ENCODE measurements at regions not wholly inside any gene's neighbourhood (a gene's known extent, or its start where the extent isn't known, plus 50 kb on each side); places are given as distances from the start of the nearest gene placed in this dataset.

GRCh38 chr12:20967756-20968155, 157.3 kb downstream of the SLCO1B3 start:
- no peak for ATAC-seq (ENCODE audit: insufficient read depth, low FRiP score)
- no peak for TF ChIP-seq CTCF (IDR thresholded peaks at IDR 0.05; ENCODE audit: control extremely low read depth, extremely low read depth)
- no peak overlapping the region for H3K4me3 ChIP-seq
- no peak overlapping the region for H3K9ac ChIP-seq (ENCODE audit: insufficient read depth in 1 of 2, low read length in 2 of 2)
- H3K4me1 ChIP-seq (ENCODE audit: control insufficient read depth in 5 of 5, insufficient read depth in 5 of 5, low read length in 5 of 5) = no peaks in the 10 kb centered on the region
- WGBS, 2 donors = 42 to 66% methylated on average over 1 of the region's 1 CpG
- no peaks in the 10 kb centered on the region for H3K9me3 ChIP-seq (ENCODE audit: control insufficient read depth in 4 of 4, insufficient read depth in 3 of 4, low read length in 3 of 4)
- H3K27ac ChIP-seq (ENCODE audit: low read depth in 1 of 2, low read length in 1 of 2) = no peak overlapping the region
- DNase-seq = no peak
- no peaks in the 10 kb centered on the region for H3K36me3 ChIP-seq (ENCODE audit: control insufficient read depth in 4 of 4, insufficient read depth in 4 of 4, low read length in 4 of 4)
- H3K27me3 ChIP-seq (ENCODE audit: control insufficient read depth in 3 of 3, insufficient read depth in 3 of 3, low read length in 2 of 3) = no peaks in the 10 kb centered on the region

- Histone ChIP-seq H3K27me3 (ENCODE audit: control insufficient read depth in 3 of 3, insufficient read depth in 3 of 3, low read length in 2 of 3) (no peaks in the 10 kb centered on the region), H3K9ac (ENCODE audit: insufficient read depth in 1 of 2, low read length in 2 of 2) (no peak overlapping the region), H3K4me3 (no peak overlapping the region), H3K9me3 (ENCODE audit: control insufficient read depth in 4 of 4, insufficient read depth in 3 of 4, low read length in 3 of 4) (no peaks in the 10 kb centered on the region), H3K4me1 (ENCODE audit: control insufficient read depth in 5 of 5, insufficient read depth in 5 of 5, low read length in 5 of 5) (no peaks in the 10 kb centered on the region), H3K27ac (ENCODE audit: low read depth in 1 of 2, low read length in 1 of 2) (no peak overlapping the region), H3K36me3 (ENCODE audit: control insufficient read depth in 4 of 4, insufficient read depth in 4 of 4, low read length in 4 of 4) (no peaks in the 10 kb centered on the region)
- TF ChIP-seq CTCF (IDR thresholded peaks at IDR 0.05; ENCODE audit: control extremely low read depth, extremely low read depth) = no peak
- DNase-seq = no peak
- no peak for ATAC-seq (ENCODE audit: insufficient read depth, low FRiP score)
- WGBS, 2 donors = 66 to 69% methylated on average over 4 of the region's 4 CpGs
Observed at GRCh38 chr12:20969766-20970165, 159.3 kb downstream of the SLCO1B3 start.

GRCh38 chr12:20985399-20985798, 145.6 kb upstream of the SLCO1B1 start:
- H3K9ac ChIP-seq (ENCODE audit: insufficient read depth in 1 of 2, low read length in 2 of 2) = no peak overlapping the region
- ATAC-seq (ENCODE audit: insufficient read depth, low FRiP score) (no peak), DNase-seq (no peak)
- H3K27me3 ChIP-seq (ENCODE audit: control insufficient read depth in 3 of 3, insufficient read depth in 3 of 3, low read length in 2 of 3) = no peaks in the 10 kb centered on the region
- 67 to 78% methylated on average over 1 of the region's 1 CpG for WGBS, 2 donors
- H3K36me3 ChIP-seq (ENCODE audit: control insufficient read depth in 4 of 4, insufficient read depth in 4 of 4, low read length in 4 of 4) = no peaks in the 10 kb centered on the region
- no peak for TF ChIP-seq CTCF (IDR thresholded peaks at IDR 0.05; ENCODE audit: control extremely low read depth, extremely low read depth)
- H3K27ac ChIP-seq (ENCODE audit: low read depth in 1 of 2, low read length in 1 of 2) = no peak overlapping the region
- H3K9me3 ChIP-seq (ENCODE audit: control insufficient read depth in 4 of 4, insufficient read depth in 3 of 4, low read length in 3 of 4) = peaks cover 0 to 2% (median 0%) of the 10 kb centered on the region in 4 donors
- H3K4me1 ChIP-seq (ENCODE audit: control insufficient read depth in 5 of 5, insufficient read depth in 5 of 5, low read length in 5 of 5) = no peaks in the 10 kb centered on the region
- H3K4me3 ChIP-seq = no peak overlapping the region

GRCh38 chr12:21001778-21002177, 129.2 kb upstream of the SLCO1B1 start:
- no peak overlapping the region for H3K9ac ChIP-seq (ENCODE audit: insufficient read depth in 1 of 2, low read length in 2 of 2)
- WGBS, 2 donors = 79 to 90% methylated on average over 2 of the region's 2 CpGs
- no peak for ATAC-seq (ENCODE audit: insufficient read depth, low FRiP score)

More at GRCh38 chr12:21001778-21002177, 129.2 kb upstream of the SLCO1B1 start:
- no peak overlapping the region for H3K27ac ChIP-seq (ENCODE audit: low read depth in 1 of 2, low read length in 1 of 2)
- no peaks in the 10 kb centered on the region for H3K4me1 ChIP-seq (ENCODE audit: control insufficient read depth in 5 of 5, insufficient read depth in 5 of 5, low read length in 5 of 5)
- no peaks in the 10 kb centered on the region for H3K27me3 ChIP-seq (ENCODE audit: control insufficient read depth in 3 of 3, insufficient read depth in 3 of 3, low read length in 2 of 3)
- no peaks in the 10 kb centered on the region for H3K36me3 ChIP-seq (ENCODE audit: control insufficient read depth in 4 of 4, insufficient read depth in 4 of 4, low read length in 4 of 4)
- H3K4me3 ChIP-seq = no peak overlapping the region
- H3K9me3 ChIP-seq (ENCODE audit: control insufficient read depth in 4 of 4, insufficient read depth in 3 of 4, low read length in 3 of 4) = peaks cover 0 to 4% (median 1%) of the 10 kb centered on the region in 4 donors
- no peak for TF ChIP-seq CTCF (IDR thresholded peaks at IDR 0.05; ENCODE audit: control extremely low read depth, extremely low read depth)
- DNase-seq = no peak

Data from lung (tissue), 11 donors.